H9 (cell line): ENCODE measurements at regions not wholly inside any gene's neighbourhood (a gene's known extent, or its start where the extent isn't known, plus 50 kb on each side); places are given as distances from the start of the nearest gene placed in this dataset.

Experiments used
- DNase-seq: peaks from one replicate; pipeline ENCODE4 v3.0.0-alpha.2; 2017
- H2AFZ ChIP-seq: one replicate; pipeline ENCODE4 v1.6.1; 2013; ENCODE audit warnings: mild to moderate bottlenecking, low read length, control low read depth, moderate library complexity
- H2AK5ac ChIP-seq: 2 replicates; pipeline ENCODE4 v1.6.1; 2013; ENCODE audit warnings: low read length, control low read depth, mixed read lengths; ENCODE audit not compliant: insufficient read length
- H2BK120ac ChIP-seq: one replicate; pipeline ENCODE4 v1.6.1; 2013; ENCODE audit warnings: low read depth, mild to moderate bottlenecking, low read length, control low read depth, inconsistent platforms; ENCODE audit not compliant: poor library complexity, severe bottlenecking
- H2BK12ac ChIP-seq: 2 replicates; pipeline ENCODE4 v1.6.1; 2013; ENCODE audit warnings: low read length, control low read depth, mixed read lengths, low read depth; ENCODE audit not compliant: insufficient read length
- H2BK15ac ChIP-seq: 2 replicates; pipeline ENCODE4 v1.6.1; 2013; ENCODE audit warnings: low read depth, low read length, control low read depth
- H2BK20ac ChIP-seq: one replicate; pipeline ENCODE4 v1.6.1; 2013; ENCODE audit warnings: low read depth, mild to moderate bottlenecking, low read length, control low read depth, inconsistent platforms; ENCODE audit not compliant: poor library complexity, severe bottlenecking
- H2BK5ac ChIP-seq: 2 replicates; pipeline ENCODE4 v1.6.1; 2013; ENCODE audit warnings: low read length, control low read depth, mixed read lengths; ENCODE audit not compliant: insufficient read length
- H3K14ac ChIP-seq: 2 replicates; pipeline ENCODE4 v1.6.1; 2013; ENCODE audit warnings: low read length, control low read depth; ENCODE audit not compliant: insufficient read depth
- H3K18ac ChIP-seq: 2 replicates; pipeline ENCODE4 v1.6.1; 2013; ENCODE audit warnings: low read depth, mild to moderate bottlenecking, mixed read lengths, low read length, control low read depth; ENCODE audit not compliant: insufficient read length
- H3K23ac ChIP-seq: 2 replicates; pipeline ENCODE4 v1.6.1; 2013; ENCODE audit warnings: low read length, control low read depth, mixed read lengths, low read depth; ENCODE audit not compliant: insufficient read length
- H3K23me2 ChIP-seq: 2 replicates; pipeline ENCODE4 v1.6.1; 2013; ENCODE audit warnings: low read depth, mild to moderate bottlenecking, mixed read lengths, low read length, control low read depth; ENCODE audit not compliant: insufficient read length, poor library complexity, severe bottlenecking
- H3K27ac ChIP-seq: 2 replicates; pipeline ENCODE4 v1.5.1; 2013; ENCODE audit warnings: low read length, control low read depth, mixed read lengths, low read depth; ENCODE audit not compliant: insufficient read length
- H3K27me3 ChIP-seq: 2 replicates; pipeline ENCODE4 v1.6.1; 2013; ENCODE audit warnings: low read length, control low read depth, inconsistent platforms; ENCODE audit not compliant: insufficient read depth
- H3K4ac ChIP-seq: 2 replicates; pipeline ENCODE4 v1.6.1; 2013; ENCODE audit warnings: low read depth, mild to moderate bottlenecking, control low read depth, inconsistent platforms, low read length, moderate library complexity
- H3K4me1 ChIP-seq: 2 replicates; pipeline ENCODE4 v1.6.1; 2013; ENCODE audit warnings: low read length, control low read depth, inconsistent platforms; ENCODE audit not compliant: insufficient read depth
- H3K4me2 ChIP-seq: 2 replicates; pipeline ENCODE4 v1.6.1; 2013; ENCODE audit warnings: low read length, control low read depth, mixed read lengths; ENCODE audit not compliant: insufficient read length, insufficient read depth
- H3K56ac ChIP-seq: 2 replicates; pipeline ENCODE4 v1.6.1; 2013; ENCODE audit warnings: low read depth, mild to moderate bottlenecking, mixed read lengths, low read length, control low read depth; ENCODE audit not compliant: insufficient read length
- H3K79me1 ChIP-seq: 2 replicates; pipeline ENCODE4 v1.6.1; 2013; ENCODE audit warnings: low read depth, mild to moderate bottlenecking, moderate library complexity, low read length, control low read depth, inconsistent platforms; ENCODE audit not compliant: insufficient read depth, poor library complexity, severe bottlenecking
- H3K79me2 ChIP-seq: 2 replicates; pipeline ENCODE4 v1.6.1; 2013; ENCODE audit warnings: low read length, control low read depth, inconsistent platforms; ENCODE audit not compliant: insufficient read depth
- H3K9ac ChIP-seq: 2 replicates; pipeline ENCODE4 v1.6.1; 2013; ENCODE audit warnings: low read length, control low read depth, mixed read lengths; ENCODE audit not compliant: insufficient read length; ENCODE audit errors: extremely low read depth
- H3K9me3 ChIP-seq: one replicate; pipeline ENCODE4 v1.6.1; 2013; ENCODE audit warnings: low read depth, low read length, inconsistent platforms; ENCODE audit not compliant: control insufficient read depth
- H3T11ph ChIP-seq: one replicate; pipeline ENCODE4 v1.6.1; 2013; ENCODE audit warnings: mild to moderate bottlenecking, low read length, control low read depth, inconsistent platforms
- H4K20me1 ChIP-seq: one replicate; pipeline ENCODE4 v1.6.1; 2013; ENCODE audit not compliant: control insufficient read depth, insufficient read length, insufficient read depth
- H4K5ac ChIP-seq: 2 replicates; pipeline ENCODE4 v1.6.1; 2013; ENCODE audit warnings: low read depth, mild to moderate bottlenecking, mixed read lengths, low read length, control low read depth; ENCODE audit not compliant: insufficient read length
- H4K8ac ChIP-seq: replicated peaks from 2 replicates; pipeline ENCODE4 v1.6.1; 2013; ENCODE audit warnings: low read length, control low read depth, mixed read lengths, low read depth; ENCODE audit not compliant: insufficient read length
- H4K91ac ChIP-seq: 2 replicates; pipeline ENCODE4 v1.6.1; 2013; ENCODE audit warnings: low read depth, mild to moderate bottlenecking, moderate library complexity, mixed read lengths, low read length, control low read depth; ENCODE audit not compliant: insufficient read length
- H3K27ac Mint-ChIP-seq, 3 experiments: 2 replicates in 2 of 3; 3 replicates in 1 of 3; pipeline ENCODE4 v1.8.0; 2020 to 2021; ENCODE audit warnings: mixed read lengths in 3 of 3, mild to moderate bottlenecking in 1 of 3, moderate library complexity in 1 of 3
- H3K27me3 Mint-ChIP-seq: 2 replicates; pipeline ENCODE4 v1.8.0; 2021; ENCODE audit warnings: low read depth, mild to moderate bottlenecking, moderate library complexity, mixed read lengths
- H3K36me3 Mint-ChIP-seq, 3 experiments: 2 replicates in 2 of 3; 3 replicates in 1 of 3; pipeline ENCODE4 v1.8.0; 2020 to 2021; ENCODE audit warnings: low read depth in 3 of 3, mixed read lengths in 3 of 3; ENCODE audit not compliant: insufficient read depth in 1 of 3
- H3K4me1 Mint-ChIP-seq, 2 experiments: 2 replicates each; pipeline ENCODE4 v1.8.0; 2020; ENCODE audit warnings: mixed read lengths in 2 of 2
- H3K4me3 Mint-ChIP-seq, 2 experiments: 2 replicates in 1 of 2; 3 replicates in 1 of 2; pipeline ENCODE4 v1.8.0; 2020 to 2021; ENCODE audit warnings: mild to moderate bottlenecking in 2 of 2, mixed read lengths in 2 of 2, moderate library complexity in 1 of 2
- H3K9me3 Mint-ChIP-seq, 2 experiments: 2 replicates in 1 of 2; 3 replicates in 1 of 2; pipeline ENCODE4 v1.8.0; 2020; ENCODE audit warnings: mild to moderate bottlenecking in 2 of 2, mixed read lengths in 2 of 2, moderate library complexity in 1 of 2
- CTCF ChIP-seq: fragments of 200-600 bp; sonication (generic); conservative IDR thresholded peaks from 3 replicates; pipeline ENCODE4 v1.8.0; 2021; ENCODE audit warnings: antibody characterized with exemption, mild to moderate bottlenecking
- WGBS: extraction: QIAGEN DNeasy Blood & Tissue Kit; methylation state at CpG from one replicate; pipeline ENCODE4 v1.1.7; 2013; ENCODE audit warnings: missing lambda C conversion rate, low lambda C conversion rate, mixed read lengths; ENCODE audit not compliant: insufficient read length; ENCODE audit errors: extremely low coverage; 5-methylcytosine and 5-hydroxymethylcytosine counted together

GRCh38 chr16:54867302-54867832 lies 63.3 kb upstream of the IRX5 start:
- H3K9ac ChIP-seq: no peak overlapping the region
- no peak overlapping the region for H4K5ac ChIP-seq
- Mint-ChIP-seq H3K36me3 (no peaks in the 10 kb centered on the region; a peak in 1 of 7 replicates), H3K9me3 (peaks cover 4 to 8% of the 10 kb centered on the region in 2 experiments; a peak in 4 of 5 replicates), H3K27ac (no peak overlapping the region), H3K27me3 (no peaks in the 10 kb centered on the region), H3K4me1 (peaks cover 5 to 7% of the 10 kb centered on the region in 2 experiments; a peak in 3 of 4 replicates), H3K4me3 (no peak overlapping the region)
- H3K14ac ChIP-seq: no peak overlapping the region
- H2BK15ac ChIP-seq: no peak overlapping the region
- H3K23ac ChIP-seq: no peak overlapping the region
- no peak overlapping the region for H2AFZ ChIP-seq
- no peaks in the 10 kb centered on the region for H3K9me3 ChIP-seq
- H3K79me1 ChIP-seq: no peaks in the 10 kb centered on the region
- H4K8ac ChIP-seq: no peak overlapping the region
- no peaks in the 10 kb centered on the region for H4K20me1 ChIP-seq
- no peak overlapping the region for H2BK120ac ChIP-seq
- no peaks in the 10 kb centered on the region for H3K23me2 ChIP-seq
- no peak overlapping the region for H3K27ac ChIP-seq
- H3K4me1 ChIP-seq: no peaks in the 10 kb centered on the region
- no peak for DNase-seq
- H3K18ac ChIP-seq: no peak overlapping the region
- H2AK5ac ChIP-seq: no peak overlapping the region
- H2BK12ac ChIP-seq: no peak overlapping the region
- no peak overlapping the region for H2BK20ac ChIP-seq
- H3K56ac ChIP-seq: no peak overlapping the region
- no peak overlapping the region for H3T11ph ChIP-seq
- H4K91ac ChIP-seq: no peak overlapping the region
- H2BK5ac ChIP-seq: no peak overlapping the region
- H3K4ac ChIP-seq: no peak overlapping the region
- no CpG with 5 or more reads among the region's 4 CpGs for WGBS
- H3K27me3 ChIP-seq: no peaks in the 10 kb centered on the region
- no peak for TF ChIP-seq CTCF
- no peak overlapping the region for H3K4me2 ChIP-seq
- no peaks in the 10 kb centered on the region for H3K79me2 ChIP-seq
